GM18907 (cell line): ENCODE measurements at regions not wholly inside any gene's neighbourhood (a gene's known extent, or its start where the extent isn't known, plus 50 kb on each side); places are given as distances from the start of the nearest gene placed in this dataset.
"Not testable (repeated sequence)": the region's sequence is repeated elsewhere in the genome, so short reads cannot be mapped to it uniquely, and the experiment has no call there.

Experiments used
- ATAC-seq: cut with Tn5 transposase; IDR thresholded peaks from one replicate; pipeline ENCODE4 v1.9.1; 2021; ENCODE audit warnings: mild to moderate bottlenecking, moderate library complexity; ENCODE audit not compliant: unreplicated experiment

DNA sequence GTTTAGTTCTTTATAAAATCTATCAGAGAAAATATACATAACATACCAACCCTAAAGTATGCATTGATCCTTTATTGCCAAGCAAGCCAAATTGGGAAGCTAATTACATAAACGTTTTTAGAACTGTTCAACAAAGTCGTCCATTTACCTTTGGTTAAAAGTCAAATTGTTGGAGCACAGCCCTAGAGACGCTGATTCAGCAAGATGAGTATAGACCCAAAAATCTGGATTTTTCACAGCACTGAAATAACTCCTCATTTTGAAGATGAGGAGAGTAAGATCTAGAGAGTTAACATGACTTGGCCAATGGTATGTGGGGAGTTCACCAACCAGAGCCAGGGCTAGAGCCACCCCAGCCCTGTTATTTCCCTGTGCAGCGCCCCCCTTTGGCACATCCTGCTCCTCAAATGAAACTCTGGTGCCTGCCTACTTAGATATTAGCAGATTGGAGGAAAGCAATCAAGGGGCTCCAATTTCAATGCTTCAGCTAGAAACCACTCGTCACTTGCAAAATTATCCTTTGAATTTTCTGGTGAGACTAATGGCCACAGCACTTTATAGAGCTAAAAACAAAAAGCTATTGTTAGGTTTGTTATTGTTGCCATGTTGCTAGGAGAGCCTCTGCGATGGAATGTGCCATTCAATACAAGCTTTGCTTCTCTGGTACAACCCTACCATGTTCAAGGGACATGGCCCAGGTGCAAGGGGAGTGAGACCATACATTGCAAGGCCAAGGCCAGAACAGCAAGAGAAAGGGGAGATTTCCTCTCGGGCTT is 132.6 kb upstream of the ZEB1 start:
- no peak for ATAC-seq

DNA sequence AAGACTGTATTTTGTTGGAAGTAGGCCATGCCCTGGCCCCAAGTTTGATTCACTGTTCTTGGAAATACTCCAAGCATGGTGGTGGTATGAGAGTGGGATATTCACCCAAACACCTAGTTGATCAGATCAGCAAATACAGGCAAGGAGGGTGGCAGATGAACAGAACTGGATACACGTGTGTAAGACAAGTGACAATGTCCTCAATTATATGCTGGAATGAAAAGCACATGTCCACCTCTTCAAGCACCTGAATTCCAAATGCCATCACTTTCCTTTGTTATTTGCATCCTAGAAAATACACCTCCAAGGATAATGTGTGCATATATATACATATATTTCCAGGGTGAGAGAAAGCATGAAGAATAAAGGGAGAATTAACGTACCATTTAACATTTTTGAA is 131.8 kb upstream of the ZEB1 start:
- ATAC-seq, result no peak

DNA sequence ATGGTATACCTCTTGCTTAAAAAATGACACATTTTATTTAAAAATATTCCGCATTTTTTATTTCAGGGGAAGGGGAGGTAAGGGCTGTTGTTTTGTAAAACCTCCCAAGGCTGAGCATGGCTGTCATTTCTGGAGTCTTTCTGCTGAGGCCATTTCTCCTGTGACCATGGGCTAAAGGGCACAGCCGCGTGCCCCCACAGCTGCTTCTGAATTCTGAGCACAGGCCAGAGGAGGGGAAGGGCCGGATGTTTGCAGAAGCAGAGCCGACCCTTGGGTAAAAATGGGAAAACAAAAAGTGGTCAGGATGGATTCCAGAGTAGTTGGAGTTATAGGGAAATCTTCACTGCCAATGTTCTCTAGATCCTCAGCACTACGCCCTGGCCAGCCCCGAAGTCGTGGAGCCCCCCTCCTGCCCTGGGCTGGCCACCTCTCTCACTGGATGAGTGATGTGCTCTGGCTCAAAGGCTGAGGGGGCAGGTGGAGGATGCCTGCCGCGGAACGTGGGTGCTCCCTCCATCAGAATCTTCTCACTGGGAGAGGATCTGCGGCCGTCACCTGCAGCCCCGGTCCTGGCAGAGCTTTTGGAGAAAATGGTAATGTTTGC is 131.3 kb upstream of the ZEB1 start:
- no peak for ATAC-seq

DNA sequence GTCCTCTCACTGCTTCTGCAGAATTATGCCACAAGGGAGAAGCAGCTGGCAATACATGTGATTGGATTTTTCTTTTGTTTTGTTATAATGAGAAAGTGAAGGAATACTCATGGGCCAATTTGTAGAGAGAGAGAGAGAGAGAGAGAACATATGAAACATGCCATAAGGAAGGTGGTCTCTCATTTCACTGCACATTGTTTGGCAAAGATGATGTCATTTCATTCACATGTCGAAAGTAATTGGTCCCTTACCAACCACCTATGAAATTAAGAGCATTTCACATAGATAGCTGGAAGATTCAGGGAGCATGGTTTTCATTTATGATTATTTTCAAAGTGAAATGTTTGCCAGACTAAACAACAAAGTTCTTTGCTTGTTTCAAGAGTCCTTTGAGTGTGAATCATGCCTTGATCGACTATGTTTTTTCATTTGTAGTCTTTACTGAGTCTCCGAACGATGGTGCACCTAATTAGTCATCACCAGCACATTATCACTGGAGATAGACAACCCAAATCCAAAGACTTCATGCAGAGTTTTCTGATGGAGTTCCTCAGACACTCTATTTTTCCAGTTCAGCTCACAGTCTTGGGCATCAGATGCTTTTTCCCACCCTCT is 130.1 kb upstream of the ZEB1 start:
- ATAC-seq, result no peak

DNA sequence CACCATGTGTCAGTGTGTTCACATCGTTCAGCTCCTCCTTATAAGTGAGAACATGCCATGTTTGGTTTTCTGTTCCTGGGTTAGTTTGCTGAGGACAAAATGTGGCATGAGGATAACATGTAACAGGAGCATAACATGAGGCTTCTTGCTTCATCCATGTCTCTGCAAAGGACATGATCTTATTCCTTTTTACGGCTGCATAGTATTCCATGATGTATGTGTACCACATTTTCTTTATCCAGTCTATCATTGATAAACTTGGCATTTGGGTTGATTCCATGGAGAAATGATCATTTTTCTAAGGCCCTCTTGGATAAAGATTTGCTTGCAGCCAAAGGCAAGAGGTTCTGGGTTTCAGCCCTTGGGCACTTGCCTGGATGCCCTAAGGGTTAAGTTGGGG is 128.5 kb upstream of the ZEB1 start:
- ATAC-seq, result no peak

DNA sequence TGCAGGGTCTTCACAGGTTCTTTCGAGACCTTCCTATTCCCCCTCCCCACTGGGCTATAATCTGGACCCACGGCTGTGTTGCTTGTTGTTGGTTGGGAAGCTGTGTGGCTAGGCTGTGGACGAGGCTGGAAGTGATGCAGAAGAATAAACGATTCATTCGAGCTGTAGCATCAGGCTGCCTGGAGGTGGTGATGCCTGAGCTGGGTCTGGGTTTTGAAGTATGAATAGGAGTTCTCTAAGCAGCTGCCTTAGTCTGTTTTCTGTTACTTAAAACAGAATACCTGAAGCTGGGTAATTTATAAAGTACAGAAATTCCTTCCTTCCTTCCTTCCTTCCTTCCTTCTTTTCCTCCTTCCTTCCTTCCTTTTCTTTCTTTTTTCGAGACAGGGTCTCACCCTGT is 126.5 kb upstream of the ZEB1 start:
- ATAC-seq, result no peak

DNA sequence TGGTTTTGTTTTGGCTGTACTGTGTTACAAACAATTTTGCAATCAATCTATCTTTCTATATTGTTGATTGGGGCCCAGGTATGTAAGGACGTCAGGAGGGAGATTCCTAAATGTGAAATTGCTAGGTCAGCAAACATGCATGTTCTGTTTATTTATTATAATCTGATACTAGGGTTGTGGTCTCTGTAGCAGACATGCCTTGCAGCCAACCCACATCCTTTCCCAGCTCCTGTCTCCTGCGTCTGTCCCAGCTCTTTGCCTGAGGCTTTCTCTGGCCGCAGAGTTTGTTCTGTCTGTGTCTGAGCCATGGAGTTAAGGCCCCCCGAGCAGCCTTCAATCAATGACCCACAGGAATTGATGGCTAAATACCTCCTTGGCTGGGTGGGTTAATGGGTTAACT is 124.0 kb upstream of the ZEB1 start:
- ATAC-seq, result no peak

DNA sequence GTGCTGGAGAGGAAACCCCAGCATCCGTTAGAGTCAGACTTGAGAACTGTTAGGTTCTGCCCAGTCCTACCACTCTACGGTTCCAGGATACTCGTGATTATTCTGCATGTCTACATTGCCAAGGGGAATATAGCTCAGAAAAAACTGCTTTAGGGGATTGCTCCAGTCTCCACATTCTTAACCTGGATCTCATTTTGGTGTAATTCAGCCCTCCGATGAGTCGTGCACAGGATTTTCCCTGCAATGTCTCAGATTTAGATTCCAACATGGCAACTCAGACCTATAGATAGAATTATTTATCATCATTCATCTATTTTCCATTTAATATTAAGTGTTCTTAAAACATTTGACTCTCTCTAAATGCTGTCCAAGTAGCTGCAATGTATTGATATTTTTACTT is 121.1 kb upstream of the ZEB1 start:
- no peak for ATAC-seq

DNA sequence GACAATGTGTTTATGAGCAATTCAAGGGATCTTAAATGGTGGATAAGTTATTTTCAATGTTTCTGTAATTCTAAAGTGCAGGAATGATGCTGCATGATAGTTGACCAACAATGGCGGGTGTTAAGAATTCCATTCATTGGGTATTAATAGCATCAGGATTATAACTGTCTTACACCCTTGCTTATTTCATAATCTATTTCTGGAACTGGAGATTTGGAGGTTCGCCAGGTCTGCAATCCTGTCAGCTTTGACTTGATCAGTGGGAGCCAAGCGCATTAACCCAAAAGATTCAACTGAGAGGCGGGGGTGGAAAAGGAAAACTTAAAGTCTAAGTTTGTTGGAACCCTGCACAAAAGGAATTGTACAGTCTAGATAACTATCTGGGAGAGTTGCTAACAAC is 114.9 kb upstream of the ZEB1 start:
- no peak for ATAC-seq

DNA sequence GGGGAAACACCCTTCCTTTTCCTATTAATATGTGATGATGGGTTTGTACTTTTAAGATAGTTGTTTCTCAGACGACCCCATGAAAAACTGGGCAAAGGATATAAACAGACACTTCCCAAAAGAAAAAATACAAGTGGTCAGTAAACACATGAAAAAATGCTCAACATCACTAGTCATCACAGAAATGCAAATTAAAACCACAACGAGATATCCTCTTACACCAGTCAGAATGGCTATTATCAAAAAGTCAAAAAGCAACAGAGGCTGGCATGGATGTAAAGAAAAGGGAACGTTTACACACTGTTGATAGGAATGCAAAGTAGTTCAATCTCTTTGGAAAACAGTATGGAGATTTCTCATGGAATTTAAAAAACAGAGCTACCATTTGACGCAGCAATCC is 111.4 kb upstream of the ZEB1 start:
- no peak for ATAC-seq

DNA sequence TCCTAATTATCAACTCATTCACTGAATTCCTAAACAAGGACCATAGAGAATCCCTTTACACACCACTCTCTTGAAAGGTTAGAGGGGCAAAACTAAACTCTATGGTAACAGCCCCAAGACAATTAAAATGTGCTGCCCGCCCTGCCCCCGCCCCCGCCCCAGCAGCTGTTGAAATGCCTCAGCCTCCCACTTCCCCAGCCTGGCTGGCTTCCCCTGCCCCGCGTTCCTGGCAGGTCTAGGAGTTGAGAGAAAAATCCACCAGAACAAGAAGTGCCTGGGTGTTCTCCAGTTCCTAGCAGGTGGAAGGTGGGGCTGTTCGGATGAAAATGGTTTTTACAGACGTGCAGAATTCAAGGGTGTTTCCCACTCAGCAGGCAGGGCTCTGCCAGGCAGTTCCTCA is 109.5 kb upstream of the ZEB1 start:
- ATAC-seq, result no peak

DNA sequence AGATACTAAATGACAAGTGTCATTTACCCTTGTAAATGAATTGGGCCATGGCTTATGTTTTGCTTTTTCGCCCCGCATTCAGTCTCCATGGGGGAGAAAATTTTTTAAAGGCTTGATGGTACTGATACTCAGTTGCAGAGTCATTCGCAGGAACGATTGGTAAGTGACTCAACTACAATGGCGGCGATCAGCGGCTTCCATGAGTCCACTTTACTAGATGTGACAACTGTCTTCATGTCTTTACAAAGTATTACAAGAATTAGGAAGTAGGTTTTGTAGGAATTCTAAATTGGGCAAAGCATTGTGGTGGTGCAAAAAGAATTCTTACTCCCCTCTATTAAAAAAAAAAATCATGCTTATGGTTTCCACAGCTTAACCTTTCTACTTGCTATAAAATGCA is 108.8 kb upstream of the ZEB1 start:
- no peak for ATAC-seq

DNA sequence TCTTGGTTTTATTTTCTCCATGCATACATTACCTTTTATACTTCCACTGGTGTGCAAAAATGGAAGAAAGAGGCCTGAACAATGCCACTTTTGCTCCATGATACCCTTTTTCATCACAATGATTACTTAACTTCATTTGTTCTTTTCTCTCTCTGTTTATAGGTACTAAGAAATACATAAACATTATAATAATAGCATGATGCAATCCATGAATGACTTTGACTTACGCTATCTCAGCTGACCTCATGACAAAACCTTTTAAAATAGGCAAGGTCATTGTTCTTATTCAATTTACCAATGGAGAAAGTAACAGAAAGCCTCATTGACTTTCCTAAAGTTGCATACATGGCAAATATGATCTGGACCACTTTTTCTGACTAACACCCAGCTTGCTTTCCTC is 105.1 kb upstream of the ZEB1 start:
- ATAC-seq, result no peak

DNA sequence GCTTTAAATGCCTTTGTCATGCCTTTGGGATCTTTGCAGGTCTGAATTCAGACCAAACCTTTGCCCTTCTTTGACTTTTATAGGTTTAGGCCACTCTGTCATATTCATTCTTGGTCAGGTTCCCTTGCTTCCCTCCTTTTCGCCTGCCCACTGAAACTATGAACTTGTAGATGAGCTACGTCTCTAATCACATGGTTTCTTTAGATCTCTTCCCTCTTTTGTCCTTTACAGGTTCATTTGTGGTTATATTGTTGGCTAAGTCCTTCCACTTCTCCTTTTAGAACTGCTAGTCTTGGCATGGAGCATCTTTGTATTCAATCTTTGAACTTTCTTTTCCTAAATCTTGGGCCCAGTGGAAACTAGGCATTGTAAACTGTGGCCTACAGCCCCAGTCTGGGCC is 104.0 kb upstream of the ZEB1 start:
- ATAC-seq, result no peak

DNA sequence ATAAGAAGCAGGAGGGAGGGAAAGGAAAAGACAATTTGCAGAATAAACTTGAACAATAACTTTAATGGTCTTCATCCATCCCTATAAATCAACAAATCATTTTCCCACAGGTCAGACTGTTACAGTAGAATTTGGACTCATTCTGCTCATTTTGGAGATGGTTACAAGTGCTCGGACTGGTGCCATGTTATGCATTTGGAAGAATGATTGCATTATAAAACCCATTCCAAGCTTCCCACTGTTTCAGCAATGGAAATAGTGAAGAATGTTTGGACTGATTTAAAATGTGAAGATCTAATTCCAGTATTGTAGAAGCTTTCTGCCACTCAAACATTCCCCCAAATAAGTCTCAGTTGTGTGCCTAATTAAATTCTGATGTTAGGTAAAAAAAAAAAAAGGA is 99.7 kb upstream of the ZEB1 start:
- no peak for ATAC-seq

DNA sequence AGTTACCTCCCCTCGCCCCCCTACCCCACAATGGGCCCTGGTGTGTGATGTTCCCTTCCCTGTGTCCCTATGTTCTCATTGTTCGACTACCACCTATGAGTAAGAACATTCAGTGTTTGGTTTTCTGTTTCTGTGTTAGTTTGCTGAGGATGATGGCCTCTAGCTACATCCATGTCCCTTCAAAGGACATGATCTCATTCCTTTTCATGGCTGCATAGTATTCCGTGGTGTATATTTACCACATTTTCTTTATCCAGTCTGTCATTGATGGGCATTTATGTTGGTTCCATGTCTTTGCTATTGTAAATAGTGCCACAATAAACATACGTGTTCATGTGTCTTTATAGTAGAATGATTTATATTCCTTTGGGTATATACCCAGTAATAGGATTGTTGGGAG is 90.2 kb upstream of the ZEB1 start:
- ATAC-seq, result not testable (repeated sequence)

DNA sequence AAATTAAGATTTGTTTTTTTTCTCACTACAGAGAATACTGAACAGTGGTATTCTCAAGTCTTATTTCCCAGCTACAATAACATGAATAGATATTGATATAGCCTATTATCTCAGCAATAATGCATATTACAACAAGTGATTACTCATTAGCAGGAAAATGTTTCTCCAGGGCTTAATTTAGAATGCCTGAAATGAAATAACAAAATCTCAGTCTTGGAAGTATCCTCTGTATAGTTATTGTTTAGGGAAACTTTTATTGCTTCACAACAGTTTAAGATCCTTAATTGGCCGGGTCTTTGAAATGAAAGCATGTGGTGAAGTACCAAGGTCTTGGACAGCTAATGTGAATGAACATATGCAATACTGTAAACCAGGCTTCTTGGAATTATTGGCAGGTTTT is 79.1 kb upstream of the ZEB1 start:
- no peak for ATAC-seq

DNA sequence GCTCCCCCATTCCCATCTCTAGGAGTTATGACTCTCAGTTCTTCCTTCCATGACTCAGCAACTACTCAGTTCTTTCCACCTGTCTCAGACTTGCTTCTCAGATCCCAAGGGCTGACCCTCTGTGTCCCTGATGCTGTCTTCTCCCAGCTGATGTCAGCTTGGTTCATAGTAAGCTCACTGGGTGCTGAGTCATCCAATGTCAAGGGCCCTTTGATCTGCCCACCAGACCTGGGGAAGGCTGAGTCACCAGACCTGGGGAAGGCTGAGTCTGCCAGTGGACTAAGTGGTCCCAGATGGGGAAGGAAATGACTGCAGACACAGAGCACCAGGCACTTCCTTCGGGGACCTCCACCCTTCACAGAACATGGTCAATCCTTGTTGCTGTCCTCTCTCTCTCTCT is 76.1 kb upstream of the ZEB1 start:
- ATAC-seq, result no peak

DNA sequence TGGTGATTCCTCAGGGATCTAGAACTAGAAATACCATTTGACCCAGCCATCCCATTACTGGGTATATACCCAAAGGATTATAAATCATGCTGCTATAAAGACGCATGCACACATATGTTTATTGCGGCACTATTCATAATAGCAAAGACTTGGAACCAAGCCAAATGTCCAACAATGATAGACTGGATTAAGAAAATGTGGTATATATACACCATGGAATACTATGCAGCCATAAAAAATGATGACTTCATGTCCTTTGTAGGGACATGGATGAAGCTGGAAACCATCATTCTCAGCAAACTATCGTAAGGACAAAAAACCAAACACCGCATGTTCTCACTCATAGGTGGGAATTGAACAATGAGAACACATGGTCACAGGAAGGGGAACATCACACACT is 67.9 kb upstream of the ZEB1 start:
- not testable (repeated sequence) for ATAC-seq

DNA sequence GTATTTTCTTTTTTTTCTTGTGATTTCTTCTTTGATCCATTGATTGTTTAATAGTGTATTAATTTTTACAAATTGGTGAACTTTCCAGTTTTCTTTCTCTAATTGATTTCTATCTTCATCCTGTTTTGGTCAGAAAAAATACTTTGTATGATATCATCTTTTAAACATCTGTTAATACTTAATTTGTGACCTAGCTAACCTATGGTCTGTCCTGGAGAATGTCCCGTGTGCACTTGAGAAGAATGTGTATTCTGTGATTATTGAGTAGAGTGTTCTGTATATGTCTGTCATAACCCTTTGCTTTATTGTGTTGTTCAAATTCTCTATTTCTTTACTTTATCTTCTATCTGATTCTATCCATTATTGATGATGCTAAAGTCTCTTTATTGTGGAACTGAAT is 65.8 kb upstream of the ZEB1 start:
- no peak for ATAC-seq

DNA sequence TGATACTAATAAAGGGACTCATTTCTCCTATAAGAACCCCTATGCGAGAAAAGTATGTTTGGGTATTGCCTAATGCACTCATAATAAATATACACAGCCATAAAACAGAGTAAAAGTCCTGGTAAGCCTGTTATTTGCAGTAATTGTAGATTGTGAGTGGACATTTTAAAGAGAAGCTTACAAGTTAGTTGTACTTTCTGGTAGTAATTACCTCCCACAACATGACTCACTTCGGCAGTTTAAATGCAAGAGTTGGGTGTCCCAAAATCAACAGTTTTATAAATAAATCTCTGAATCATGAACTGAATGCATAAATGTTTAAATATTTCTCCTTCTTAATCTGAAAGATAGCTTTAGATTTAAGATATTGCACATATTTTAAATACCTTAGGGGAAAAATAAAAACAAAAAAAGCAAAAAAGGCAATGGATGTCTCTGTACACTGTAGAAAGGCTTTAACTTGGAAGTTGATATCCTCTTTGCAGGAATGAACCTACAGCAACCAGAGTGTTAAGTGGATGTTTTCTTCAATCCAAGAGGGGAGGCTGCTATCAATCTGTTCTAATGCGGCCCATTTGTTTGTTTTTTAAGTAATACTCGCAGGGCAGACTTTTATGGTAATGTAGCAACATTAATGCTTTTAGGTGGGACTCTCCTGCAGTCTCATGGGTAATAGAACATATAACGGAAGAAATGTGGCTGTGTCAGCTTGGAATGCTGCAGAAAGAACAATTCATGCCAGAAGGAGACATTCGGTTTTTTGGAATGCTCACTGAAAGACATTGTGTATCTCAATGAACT is 57.3 kb upstream of the ZEB1 start:
- ATAC-seq, result no peak

DNA sequence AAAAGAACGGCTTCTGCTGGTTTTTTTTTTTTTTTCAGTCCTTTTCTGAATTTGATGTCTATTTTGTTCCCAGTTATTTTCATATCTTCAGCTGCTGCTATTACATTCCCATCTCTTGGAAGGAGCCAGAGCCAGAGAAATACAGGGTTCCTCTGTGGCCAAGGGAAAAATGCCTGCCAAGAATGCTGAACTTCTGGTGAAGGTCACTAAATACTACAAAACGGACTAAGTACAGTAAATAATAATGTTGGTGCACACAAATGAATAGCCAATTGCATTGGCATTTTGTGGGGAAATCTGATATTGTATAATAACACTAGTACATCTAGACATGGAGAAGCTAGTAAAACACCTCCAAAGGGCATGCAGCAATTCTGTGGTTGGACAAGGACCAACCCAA is 56.3 kb upstream of the ZEB1 start:
- no peak for ATAC-seq
